ENCODE measurements at regions not wholly inside any gene's neighbourhood (a gene's known extent, or its start where the extent isn't known, plus 50 kb on each side); places are given as distances from the start of the nearest gene placed in this dataset.

DNA sequence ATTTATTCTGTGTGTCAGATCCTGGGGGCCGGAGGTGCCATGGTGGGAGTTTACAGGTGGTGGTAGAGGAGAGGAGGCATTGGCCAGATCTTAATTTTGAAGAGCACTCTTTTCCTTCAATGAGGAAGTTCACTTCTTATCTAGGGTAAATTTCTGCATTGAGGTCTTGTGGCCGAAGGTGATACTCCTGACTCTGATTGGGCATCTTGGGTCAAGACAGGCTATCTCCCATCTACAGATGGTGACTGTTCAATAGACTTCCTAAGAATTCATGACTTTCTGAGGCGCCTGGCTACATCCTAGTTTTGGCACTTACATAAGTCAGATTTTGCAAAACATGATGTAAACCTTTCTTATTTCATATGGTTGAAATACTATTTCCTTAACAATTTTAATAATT, 135.2 kb downstream of the SUCLA2 start:
- TF ChIP-seq RCOR1 (IDR thresholded peaks at IDR 0.05; ENCODE audit: insufficient replicate concordance, low read length) (no peak), CHD1 (IDR thresholded peaks at IDR 0.05; ENCODE audit: low read depth, low read length) (no peak), CEBPB (IDR thresholded peaks at IDR 0.05; ENCODE audit: low read depth, low read length) (no peak)
- TF ChIP-seq, protein P1, sequence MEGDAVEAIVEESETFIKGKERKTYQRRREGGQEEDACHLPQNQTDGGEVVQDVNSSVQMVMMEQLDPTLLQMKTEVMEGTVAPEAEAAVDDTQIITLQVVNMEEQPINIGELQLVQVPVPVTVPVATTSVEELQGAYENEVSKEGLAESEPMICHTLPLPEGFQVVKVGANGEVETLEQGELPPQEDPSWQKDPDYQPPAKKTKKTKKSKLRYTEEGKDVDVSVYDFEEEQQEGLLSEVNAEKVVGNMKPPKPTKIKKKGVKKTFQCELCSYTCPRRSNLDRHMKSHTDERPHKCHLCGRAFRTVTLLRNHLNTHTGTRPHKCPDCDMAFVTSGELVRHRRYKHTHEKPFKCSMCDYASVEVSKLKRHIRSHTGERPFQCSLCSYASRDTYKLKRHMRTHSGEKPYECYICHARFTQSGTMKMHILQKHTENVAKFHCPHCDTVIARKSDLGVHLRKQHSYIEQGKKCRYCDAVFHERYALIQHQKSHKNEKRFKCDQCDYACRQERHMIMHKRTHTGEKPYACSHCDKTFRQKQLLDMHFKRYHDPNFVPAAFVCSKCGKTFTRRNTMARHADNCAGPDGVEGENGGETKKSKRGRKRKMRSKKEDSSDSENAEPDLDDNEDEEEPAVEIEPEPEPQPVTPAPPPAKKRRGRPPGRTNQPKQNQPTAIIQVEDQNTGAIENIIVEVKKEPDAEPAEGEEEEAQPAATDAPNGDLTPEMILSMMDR (conservative IDR thresholded peaks at IDR 0.05; ENCODE audit: low read depth, low read length) = no peak
- TF ChIP-seq, protein P2, sequence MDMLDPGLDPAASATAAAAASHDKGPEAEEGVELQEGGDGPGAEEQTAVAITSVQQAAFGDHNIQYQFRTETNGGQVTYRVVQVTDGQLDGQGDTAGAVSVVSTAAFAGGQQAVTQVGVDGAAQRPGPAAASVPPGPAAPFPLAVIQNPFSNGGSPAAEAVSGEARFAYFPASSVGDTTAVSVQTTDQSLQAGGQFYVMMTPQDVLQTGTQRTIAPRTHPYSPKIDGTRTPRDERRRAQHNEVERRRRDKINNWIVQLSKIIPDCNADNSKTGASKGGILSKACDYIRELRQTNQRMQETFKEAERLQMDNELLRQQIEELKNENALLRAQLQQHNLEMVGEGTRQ (IDR thresholded peaks at IDR 0.05; ENCODE audit: low read depth, low read length) = no peak
